ENCODE measurements at regions not wholly inside any gene's neighbourhood (a gene's known extent, or its start where the extent isn't known, plus 50 kb on each side); places are given as distances from the start of the nearest gene placed in this dataset.

DNA sequence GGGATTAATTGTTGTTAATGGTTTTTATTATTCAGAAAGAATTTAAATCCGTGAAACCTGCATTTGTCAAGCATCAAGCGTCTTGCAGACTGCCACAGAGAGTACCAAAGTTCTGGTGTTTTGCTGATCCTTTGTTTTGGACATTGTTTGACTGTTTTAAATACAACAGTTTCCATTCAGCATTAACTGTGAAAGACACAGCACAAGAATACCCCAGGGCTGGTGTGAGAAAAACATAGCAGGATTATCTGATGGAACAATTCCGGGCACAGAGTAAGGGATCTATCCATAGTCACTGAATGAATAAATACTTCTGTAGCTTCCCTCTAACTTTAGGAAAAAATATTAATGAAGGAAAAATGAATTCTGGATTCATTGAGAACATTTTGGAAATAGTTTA is 202.3 kb downstream of the LTN1 start:
- TF ChIP-seq, protein P1, sequence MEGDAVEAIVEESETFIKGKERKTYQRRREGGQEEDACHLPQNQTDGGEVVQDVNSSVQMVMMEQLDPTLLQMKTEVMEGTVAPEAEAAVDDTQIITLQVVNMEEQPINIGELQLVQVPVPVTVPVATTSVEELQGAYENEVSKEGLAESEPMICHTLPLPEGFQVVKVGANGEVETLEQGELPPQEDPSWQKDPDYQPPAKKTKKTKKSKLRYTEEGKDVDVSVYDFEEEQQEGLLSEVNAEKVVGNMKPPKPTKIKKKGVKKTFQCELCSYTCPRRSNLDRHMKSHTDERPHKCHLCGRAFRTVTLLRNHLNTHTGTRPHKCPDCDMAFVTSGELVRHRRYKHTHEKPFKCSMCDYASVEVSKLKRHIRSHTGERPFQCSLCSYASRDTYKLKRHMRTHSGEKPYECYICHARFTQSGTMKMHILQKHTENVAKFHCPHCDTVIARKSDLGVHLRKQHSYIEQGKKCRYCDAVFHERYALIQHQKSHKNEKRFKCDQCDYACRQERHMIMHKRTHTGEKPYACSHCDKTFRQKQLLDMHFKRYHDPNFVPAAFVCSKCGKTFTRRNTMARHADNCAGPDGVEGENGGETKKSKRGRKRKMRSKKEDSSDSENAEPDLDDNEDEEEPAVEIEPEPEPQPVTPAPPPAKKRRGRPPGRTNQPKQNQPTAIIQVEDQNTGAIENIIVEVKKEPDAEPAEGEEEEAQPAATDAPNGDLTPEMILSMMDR (conservative IDR thresholded peaks at IDR 0.05; ENCODE audit: low read length) = no peak
- no peak for TF ChIP-seq EZH2phosphoT487 (IDR thresholded peaks at IDR 0.05; ENCODE audit: borderline replicate concordance)

All from Loucy (cell line).